ENCODE measurements at regions not wholly inside any gene's neighbourhood (a gene's known extent, or its start where the extent isn't known, plus 50 kb on each side); places are given as distances from the start of the nearest gene placed in this dataset.

DNA sequence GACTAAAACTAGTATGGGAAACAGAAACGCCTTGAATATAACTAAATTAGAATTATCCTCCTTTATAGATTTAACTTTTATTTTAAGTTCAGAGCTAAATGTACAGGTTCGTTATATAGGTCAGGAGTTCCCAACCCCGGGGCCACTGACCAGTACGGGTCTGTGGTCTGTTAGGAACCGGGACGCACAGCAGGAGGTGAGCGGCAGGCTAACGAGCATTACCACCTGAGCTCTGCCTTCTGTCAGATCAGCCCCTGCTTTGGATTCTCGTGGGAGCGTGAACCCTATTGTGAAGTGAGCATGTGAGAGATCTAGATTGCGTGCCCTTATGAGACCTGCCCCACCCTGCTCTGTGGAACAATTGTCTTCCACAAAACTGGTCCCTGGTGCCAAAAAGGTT is 51.0 kb downstream of the FAT4 start:
- DNase-seq (ENCODE audit: low spot score) = no peak

DNA sequence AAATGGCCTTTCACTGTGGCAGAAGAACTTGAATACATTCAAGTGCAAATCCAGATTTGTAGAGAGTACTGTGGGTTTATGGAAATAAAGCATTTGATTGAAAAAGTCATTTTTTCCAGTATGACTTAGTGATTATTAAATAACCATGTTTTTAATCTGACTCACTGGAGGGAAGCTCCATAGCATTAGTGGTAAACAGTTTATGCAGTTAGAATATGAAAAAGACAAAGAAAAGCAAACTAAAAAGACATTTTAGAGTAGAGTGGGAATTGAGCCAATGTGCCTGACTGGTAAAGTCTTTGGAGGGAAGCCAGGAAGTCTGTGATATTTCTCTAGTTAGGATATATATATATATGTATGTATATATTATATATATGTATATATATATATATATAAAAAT is 53.4 kb downstream of the FAT4 start:
- no peak for DNase-seq (ENCODE audit: low spot score)

- no peak for DNase-seq (ENCODE audit: low spot score)
Measured at GRCh38 chr4:125368671-125369081, 53.9 kb downstream of the FAT4 start.

DNA sequence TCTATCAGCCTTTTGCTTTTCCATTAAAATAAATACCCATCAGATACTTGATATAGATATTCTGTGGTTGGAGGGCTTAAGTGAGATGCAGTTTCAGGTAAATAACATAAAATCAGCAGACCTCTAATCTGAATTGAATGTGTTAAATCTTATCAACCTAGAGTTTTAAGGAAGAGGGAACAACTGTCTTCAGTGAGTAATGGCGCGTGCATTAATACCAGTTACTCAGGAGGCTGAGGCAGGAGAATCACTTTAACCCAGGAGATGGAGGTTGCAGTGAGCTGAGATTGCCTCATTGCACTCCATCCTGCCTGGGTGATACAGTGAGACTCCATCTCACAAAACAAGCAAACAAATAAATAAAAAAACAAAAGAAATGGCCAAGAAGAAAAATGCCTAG is 54.3 kb downstream of the FAT4 start:
- no peak for DNase-seq (ENCODE audit: low spot score)

GRCh38 chr4:125370478-125370877 is 55.7 kb downstream of the FAT4 start:
- no peak for DNase-seq (ENCODE audit: low spot score)

- DNase-seq (ENCODE audit: low spot score) = no peak
Measured at GRCh38 chr4:125382995-125383394, 68.2 kb downstream of the FAT4 start.

GRCh38 chr4:125387770-125388169 is 73.0 kb downstream of the FAT4 start:
- DNase-seq (ENCODE audit: low spot score) = no peak

- DNase-seq (ENCODE audit: low spot score) = no peak
Measured at GRCh38 chr4:125388613-125389012, 73.9 kb downstream of the FAT4 start.

DNA sequence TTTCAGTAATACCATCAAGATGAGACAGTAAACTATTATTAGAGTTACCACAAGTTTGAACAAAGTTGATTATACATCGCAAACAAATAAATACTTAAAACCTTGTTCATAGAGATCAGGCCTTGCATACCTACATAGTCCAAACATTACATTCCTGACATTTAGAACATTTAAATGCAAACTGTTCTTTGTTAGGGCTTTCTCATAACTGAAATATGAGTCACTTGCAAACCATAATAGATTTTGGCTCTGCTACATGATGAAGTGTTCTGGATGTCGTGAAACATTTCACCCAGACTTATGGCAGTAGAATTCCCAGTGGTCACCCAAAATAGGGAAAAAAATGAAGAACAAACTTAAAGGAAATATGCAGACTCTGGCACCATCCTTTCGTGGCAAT is 75.0 kb downstream of the FAT4 start:
- DNase-seq (ENCODE audit: low spot score) = no peak

GRCh38 chr4:125390126-125390525 is 75.4 kb downstream of the FAT4 start:
- DNase-seq (ENCODE audit: low spot score) = no peak

GRCh38 chr4:125390727-125391126 is 76.0 kb downstream of the FAT4 start:
- no peak for DNase-seq (ENCODE audit: low spot score)

GRCh38 chr4:125392694-125393093 is 77.9 kb downstream of the FAT4 start:
- no peak for DNase-seq (ENCODE audit: low spot score)

- DNase-seq (ENCODE audit: low spot score) = no peak
Measured at GRCh38 chr4:125393825-125394224, 79.1 kb downstream of the FAT4 start.

- no peak for DNase-seq (ENCODE audit: low spot score)
Measured at GRCh38 chr4:125397226-125397625, 82.5 kb downstream of the FAT4 start.

DNA sequence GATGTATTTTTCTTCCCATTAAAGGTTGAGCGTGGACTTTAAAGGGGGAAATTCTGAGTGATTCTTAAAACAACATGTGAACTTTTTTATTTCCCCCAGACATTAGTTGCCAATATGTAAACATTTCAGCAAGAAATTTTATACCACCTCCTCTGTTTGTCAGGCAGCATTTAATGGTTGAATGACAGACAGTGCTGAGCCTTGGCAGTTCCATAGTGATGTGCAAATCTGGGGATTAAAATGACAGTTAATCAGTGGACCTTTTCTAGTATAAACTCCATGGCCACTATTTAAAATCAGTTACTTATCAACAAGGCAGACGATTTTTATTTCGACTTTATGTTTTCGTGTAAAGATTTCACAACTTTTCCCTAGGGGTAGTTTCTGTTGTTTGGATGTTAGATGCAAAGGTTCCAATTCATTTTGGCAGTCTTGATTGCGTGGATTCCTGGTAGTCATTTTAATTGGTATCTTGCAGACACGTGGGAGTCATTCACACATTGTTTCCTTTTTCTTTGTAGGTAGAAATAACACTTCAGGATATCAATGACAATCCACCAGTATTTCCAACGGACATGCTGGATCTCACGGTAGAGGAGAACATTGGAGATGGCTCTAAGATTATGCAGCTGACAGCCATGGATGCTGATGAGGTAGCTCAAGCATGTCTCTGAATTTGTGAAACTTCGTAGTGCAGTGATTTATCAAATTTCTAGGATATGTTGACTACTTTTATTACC is 83.7 kb downstream of the FAT4 start:
- no peak for DNase-seq (ENCODE audit: low spot score)

DNA sequence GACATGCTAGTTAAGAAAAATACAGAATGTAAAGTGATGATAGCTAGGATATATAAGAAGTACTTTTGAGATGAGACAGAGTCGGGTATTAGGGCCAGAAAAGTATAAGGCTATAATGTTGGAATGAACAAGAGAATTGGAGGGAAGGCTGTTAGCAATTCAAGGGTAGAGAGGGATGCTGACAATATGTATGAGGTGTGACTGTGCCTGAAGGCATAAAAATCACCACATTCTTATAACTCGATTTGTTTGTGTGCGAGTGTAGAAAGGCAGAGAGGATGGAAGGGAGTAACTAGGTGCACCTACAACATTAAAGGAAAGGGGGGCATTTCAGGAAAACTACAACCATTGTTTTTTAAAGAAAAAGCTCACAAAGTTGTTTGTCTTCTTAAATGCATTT is 86.0 kb downstream of the FAT4 start:
- DNase-seq (ENCODE audit: low spot score) = no peak

GRCh38 chr4:125401784-125402183 is 87.0 kb downstream of the FAT4 start:
- no peak for DNase-seq (ENCODE audit: low spot score)

DNA sequence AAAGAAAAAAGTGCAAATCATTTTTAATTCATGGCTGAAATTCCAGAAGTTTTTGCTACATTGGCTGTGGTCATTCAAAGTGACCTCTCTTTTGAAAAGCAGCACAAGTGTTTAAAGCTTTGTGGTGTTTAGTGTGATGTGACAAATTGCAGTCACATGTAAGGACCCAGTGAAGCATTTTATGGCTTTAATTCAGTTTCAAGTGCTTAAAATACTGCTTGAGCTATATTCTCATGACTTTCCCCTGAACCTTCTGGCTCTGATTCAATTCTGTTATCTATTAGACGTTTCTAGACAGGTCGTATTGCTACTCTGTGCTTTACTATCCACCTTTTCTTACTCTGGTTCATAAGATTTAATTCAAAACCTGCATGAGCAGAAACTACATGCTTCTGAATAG is 105.8 kb downstream of the FAT4 start:
- no peak for DNase-seq (ENCODE audit: low spot score)

DNA sequence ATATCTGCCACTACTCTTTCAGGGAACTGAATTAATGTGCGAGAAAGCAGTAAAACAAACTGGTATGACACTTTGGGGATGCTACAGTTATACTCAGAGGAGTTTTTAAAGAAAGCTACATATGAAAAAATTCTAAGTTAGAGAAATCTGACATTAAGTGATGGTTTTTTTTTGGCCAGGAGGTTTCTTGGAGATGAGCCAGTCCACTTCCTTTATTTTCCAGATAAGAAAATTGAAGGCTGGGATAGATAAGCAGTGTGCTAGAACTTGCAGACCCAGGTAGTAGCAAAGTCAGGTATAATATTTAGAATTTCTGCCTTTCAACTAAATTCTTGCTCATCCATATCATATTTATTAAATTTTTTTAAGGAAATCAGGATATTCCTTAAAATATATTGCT is 106.8 kb downstream of the FAT4 start:
- DNase-seq (ENCODE audit: low spot score) = no peak

GRCh38 chr4:125423124-125423523 is 108.4 kb downstream of the FAT4 start:
- DNase-seq (ENCODE audit: low spot score) = no peak

DNA sequence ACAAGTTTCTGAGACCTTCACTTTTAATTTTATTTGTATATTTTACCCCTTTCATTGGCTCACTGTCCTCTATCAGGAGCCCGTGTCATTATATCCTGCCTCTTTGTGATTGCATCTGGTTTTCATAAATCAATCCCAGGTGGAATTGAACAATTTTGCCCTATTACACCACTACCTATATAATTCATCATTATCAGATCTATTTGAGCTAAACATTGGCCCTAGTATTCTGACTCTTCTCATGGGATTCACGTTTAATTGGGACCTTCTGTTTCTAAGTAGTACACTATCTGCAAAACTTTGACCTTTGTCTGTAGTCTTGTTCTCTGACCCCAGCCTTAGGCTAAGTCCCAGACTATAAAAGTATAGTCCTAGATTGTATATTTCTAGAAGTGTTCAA is 114.1 kb downstream of the FAT4 start:
- DNase-seq (ENCODE audit: low spot score) = no peak

- DNase-seq (ENCODE audit: low spot score) = no peak
Measured at GRCh38 chr4:125430086-125430485, 115.3 kb downstream of the FAT4 start.

- DNase-seq (ENCODE audit: low spot score) = peak; percentile 3
Measured at GRCh38 chr4:125432078-125432477, 117.3 kb downstream of the FAT4 start.

GRCh38 chr4:125433453-125433852 is 118.7 kb downstream of the FAT4 start:
- no peak for DNase-seq (ENCODE audit: low spot score)

DNA sequence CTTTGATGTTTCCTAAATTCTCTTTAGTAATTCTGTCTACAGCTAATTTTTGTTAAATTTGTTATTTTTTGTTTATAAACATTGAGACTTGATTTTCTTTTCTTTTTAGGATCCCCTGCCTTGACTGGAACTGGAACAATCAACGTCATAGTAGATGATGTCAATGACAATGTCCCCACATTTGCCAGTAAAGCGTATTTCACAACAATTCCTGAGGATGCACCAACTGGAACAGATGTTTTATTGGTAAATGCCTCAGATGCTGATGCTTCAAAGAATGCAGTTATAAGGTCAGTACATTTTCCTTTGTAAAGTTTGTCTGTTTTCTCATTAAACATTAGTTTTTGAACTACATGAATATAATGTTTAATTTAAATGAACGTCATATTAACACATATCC is 119.4 kb downstream of the FAT4 start:
- no peak for DNase-seq (ENCODE audit: low spot score)
